ENCODE measurements at regions not wholly inside any gene's neighbourhood (a gene's known extent, or its start where the extent isn't known, plus 50 kb on each side); places are given as distances from the start of the nearest gene placed in this dataset.

DNA sequence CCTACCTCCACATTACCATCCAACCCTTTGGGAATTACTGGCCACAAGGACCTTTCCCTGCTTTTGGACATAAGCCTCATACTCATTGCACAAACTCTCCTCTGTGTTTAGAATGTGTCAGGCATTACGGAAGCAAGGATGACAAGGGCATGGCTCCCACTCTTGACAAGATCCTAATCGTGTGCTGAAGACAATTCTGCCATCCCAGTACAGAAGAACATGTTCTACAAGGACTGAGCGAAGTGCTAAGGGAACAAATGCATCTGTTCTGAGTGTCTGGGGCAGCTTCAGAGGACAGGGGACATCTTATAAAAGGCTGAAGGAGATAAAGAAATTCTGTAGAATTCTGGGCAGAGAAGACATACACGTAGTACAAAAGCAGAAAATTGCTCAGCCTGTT, 378.5 kb upstream of the CAMK1G start:
- DNase-seq = no peak

DNA sequence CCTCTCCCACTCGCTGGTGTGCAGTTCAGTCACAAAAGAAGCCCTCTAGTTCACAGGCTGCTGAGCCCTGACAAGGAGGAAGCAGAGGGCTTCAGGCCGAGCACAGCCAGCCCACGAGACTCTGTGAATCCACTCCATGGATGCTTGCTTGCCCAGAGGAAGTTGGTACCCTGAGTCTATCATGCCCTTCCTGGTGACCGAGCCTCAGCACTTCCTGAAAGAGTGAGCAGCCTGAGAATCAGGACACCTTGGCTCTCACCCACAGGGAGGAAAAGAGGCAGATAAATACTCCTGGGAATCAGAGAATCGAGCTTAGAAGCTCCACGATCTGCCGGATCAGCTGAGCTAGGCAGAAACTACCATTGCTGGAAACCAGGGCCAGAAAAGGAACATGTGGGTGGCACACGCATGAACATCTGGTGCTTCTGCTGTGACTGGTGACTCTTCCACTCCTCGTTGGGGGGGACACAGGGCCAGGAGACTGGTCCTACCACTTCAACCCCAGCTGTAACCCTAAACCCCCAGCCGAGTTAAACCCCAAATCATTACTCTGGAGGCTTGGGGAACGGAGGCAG, 376.3 kb upstream of the CAMK1G start:
- no peak for DNase-seq

DNA sequence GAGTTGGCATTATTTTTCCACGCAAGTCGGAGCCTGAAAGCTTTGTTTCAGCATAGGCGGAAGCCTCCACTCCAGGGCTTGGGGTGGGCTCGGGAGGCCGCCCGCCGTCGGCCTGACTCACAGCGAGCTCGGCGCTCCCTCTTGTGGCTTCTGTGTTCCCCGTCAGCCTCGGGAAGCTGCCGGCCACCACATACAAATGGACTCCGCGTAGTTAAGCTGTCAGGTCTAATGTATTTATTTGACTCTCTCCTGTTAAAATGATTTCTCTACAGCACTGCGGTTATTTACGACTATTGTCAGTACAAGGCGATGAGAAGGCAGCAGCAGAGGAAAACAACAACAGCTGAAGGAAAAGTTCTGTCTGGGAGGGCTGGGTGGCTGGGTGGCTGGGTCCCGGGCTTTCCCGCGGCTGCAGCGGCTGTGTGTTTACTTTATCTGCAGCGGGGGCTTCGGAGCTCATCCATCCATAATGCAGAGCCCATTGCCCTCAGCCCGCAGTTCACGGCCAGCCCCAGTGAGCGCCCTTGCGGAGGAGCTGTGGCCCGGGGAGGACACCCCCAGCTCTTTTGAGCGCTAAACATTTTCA, 375.7 kb upstream of the CAMK1G start:
- peak; percentile 72 for DNase-seq

DNA sequence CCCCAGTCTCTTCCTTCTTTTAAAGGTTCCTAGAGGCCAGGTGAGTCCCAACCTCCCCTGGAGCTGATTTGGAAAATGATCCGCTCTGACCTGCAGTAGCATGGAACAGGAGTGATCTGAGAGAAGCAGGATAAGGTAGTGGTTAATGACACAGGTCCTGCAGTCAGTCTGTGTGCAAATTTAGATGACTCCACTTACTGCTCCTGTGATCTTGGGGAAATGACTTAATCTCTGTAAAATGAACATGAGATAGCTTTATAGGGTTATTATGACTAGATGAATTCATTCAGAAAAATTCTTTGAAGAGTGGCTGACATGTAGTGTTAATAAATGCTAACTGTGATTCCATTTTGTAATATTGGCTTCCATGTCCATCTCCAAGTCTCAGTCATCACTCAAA, 374.9 kb upstream of the CAMK1G start:
- no peak for DNase-seq

DNA sequence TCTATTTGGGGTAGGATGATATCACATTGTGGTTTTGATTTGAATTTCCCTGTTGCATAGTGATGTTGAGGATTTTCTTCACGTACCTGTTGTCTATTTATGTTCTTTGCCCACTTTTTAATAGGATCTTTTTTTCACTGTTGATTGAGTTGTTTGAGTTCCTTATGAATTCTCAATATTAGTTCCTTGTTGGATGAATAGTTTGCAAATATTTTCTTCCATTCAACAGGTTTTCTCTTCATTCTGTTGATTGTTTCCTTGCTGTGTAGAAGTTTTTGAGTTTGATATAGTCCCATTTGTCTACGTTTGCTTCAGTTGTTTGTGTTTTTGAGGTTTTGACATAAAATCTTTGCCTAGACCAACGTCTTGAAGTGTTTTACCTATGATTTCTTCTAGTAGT, 369.5 kb upstream of the CAMK1G start:
- no peak for DNase-seq

DNA sequence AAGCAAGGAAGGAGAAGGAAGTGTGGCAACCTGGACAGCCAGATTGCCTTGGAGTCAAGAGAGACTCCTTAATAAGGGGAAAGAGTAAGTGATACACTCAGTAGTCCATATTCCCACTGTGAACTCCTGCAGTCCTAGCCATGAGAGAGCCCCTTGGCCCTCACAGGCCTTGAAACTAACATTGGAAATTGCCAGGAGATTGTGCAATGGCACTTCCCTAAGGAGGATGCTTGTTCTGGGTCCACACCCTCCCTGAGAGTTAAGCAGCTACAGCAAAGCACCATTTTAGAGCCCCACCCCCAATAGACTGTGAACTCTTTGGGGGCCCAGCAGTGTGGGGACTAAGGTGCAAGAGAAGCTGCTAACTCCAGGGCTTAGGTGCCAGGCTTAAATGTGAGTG, 367.7 kb upstream of the CAMK1G start:
- DNase-seq = no peak

DNA sequence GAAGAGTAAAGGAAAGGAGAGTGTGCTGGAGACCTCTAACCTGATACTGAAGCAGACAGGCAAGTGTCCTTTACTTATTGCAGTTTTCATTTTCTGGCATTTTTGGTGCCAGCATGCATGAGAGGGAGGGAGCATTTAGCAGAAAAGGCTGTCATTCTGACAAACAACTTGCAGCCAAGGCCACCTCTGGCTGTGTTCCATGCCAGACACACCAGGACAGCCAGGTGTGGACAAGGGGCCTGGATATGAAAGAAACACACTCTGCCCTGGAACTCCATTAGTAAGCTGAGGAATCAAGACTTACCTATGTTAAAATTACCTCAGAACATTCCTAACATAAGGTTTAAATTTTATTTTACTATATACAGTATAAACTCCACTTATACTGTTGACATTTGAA, 365.4 kb upstream of the CAMK1G start:
- no peak for DNase-seq

DNA sequence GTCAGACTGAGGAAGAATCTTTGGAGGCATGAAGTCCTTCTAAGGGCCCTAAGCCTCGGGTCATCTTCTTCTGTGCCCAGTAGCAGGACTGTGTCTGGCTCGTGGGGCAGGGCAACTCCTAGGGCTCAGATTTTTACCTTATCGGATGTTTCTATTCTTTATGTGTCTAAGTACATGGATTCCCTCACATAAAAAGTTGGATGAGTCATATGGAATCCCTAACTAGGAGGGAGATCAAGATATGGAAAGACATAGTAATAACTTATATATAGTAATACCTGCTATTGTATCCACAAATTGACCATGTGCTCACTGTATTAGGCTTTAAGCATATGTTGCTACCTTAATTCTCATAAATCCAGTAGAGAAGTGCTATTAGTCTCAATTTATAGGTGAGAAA, 364.5 kb upstream of the CAMK1G start:
- no peak for DNase-seq

DNA sequence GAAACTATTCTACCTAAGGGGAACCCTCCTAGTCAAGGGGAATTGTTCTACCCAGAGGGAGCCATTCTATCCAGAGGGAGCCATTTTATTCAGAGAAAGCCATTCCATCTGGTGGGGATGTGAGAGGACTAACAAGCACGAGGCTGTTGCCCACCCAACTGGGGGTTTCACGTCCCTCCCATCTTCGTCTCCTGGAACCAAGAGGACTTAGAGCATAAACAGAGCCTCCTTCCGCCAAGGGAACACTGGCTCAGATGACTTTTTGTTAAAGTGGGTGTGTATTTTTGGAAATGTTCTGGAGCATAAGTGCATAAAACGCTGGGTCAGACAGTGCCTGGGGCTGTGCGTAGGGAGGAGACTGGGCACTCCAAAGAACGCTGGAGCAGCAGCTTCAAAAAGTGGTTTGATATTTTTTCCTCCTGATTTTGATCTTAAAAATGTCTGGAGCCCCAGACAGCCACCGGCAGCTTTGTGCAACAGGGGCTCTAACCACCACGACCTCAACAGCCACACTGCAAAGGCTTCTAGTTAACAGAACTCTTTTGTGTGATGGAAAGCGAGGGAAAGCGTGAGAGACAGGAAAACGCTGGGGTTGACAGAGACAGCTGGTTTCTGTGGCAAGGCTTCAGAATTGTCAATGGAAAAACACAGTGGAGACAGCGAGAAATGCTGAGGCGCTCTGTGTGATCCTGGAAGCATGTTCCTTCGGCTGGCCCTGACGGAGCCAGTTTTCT, 363.6 kb upstream of the CAMK1G start:
- DNase-seq = no peak

DNA sequence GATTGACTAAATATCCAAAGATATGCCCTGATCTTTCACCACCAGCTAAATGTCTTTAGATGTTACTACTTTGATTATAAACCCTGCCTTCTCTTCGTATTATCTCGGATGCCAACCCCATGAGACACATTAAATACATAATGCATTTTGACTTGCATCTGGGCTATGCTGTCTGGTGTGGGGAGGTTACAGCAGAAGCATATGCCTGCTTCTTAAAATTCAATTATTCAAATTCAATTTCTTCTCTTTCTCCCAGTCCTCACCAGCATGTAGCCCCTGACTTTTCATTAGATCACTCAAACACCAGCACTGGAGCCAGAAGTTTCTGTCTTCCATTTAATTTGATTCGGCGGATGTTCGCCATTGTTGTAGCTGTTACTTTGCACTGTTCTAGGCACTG, 360.7 kb upstream of the CAMK1G start:
- DNase-seq = no peak

DNA sequence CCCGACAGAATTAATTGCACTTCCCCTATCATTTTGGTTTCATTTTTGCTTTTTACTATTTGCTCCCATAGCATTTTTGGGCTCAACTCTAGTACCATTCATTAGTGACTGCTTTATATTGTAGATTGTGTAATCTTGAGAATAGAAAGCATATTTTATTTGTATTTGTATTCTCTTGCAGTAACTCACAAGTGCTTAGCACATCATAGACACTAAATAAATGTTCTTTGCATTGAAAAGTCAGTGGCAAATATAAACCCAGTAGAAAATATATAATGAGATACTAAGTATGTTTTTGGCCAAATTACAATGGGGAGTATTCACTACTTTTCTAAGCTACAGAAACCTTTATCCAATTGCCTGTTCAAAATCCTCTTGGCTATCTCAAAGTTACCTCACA, 359.7 kb upstream of the CAMK1G start:
- DNase-seq = no peak

DNA sequence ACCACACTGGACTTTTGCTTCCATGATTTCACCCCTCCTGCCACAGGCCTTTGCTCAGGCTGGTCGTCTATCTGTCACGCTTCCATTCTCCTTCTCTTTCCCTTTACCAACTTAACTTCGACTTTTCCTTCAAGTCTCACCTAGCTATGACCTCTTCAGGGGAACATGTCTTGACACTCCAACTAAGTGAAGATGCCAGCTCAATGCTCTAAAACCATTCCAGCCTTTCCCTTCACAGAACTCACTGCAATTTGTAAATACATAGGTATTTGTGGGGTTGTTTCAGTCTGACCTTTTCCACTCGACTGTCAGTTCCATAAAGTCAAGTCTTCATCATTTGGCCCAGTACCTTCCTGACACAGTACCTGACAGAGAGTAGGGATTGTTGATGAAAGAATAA, 358.6 kb upstream of the CAMK1G start:
- DNase-seq = no peak

DNA sequence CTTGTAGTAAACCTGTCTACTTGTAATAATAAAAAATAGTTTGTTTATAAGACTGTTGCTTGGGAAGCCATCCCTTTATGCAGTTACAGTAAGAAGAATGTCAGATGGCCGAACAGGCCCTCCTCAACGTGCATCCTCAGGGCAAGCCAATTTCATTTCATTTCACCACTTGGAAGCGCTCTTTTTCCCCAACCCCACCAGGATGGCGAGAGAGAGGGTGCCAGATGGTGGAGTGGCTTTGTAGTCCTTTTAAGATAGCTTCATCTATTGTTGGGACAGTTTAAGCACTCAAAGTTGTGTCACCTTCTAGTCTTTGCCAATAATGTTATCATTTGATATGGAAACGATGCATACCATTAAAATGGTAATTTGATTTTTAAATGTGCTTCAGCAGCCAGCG, 356.3 kb upstream of the CAMK1G start:
- DNase-seq = no peak

DNA sequence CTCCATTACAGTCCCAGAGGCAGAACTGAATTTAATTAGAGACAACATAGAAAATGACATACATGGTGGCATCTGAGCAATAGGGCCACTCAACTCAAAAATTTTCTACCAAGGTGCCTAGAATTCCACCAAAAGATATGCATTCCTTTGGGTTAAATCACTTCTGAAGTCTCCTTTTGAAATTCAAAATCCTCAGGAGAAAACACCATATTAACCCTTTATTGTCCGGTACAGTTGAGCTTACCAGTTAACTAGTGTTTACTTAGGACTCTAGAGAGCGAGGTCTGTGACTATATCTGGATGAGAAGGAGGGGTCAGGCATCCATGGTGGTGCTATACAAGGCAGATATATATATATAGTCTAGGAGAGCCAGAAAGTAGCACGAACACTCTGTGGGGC, 355.6 kb upstream of the CAMK1G start:
- DNase-seq = no peak

DNA sequence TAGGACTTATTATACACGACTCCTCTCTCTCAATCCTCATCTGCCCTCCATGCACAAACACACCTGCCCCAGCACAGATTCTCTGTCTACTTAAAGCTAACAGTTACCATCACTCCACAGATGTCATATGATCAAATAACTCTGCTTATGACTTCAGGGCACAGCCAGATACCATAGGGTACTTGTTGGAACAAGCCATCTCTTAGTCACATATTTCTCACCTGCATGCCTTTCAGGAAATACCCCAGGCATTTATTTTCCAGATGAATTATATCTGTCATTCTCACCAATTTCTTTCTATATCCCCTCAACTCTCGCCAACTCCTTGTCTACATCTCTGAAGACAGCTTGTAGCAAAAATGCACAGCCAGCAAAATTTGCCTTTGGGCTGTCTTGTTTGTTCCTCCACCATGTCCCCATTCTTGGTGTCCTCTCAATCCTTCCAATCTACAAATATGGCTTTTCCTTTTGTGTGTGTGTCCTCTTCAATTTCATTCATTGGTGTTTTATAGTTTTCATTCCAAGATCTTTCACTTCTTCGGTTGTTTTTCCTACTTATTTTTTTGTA, 353.9 kb upstream of the CAMK1G start:
- DNase-seq = no peak

DNA sequence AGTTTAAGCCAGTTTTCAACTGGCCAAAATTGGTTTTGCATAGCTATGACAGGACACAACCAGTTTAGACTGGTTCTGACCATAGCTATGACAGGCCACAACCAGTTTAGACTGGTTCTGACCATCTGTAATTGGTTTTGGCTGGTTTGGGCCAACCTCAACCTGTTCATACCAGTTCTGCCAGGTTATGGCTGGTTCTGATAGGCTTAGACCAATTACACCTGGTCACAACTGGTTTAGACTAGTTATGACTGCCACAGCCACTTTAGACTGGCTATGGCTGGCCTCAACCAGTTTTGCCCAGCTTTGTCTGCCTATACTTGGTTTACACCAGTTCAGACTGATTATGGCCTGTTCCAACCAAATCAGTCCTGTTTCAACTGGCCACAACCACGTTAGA, 353.2 kb upstream of the CAMK1G start:
- no peak for DNase-seq

DNA sequence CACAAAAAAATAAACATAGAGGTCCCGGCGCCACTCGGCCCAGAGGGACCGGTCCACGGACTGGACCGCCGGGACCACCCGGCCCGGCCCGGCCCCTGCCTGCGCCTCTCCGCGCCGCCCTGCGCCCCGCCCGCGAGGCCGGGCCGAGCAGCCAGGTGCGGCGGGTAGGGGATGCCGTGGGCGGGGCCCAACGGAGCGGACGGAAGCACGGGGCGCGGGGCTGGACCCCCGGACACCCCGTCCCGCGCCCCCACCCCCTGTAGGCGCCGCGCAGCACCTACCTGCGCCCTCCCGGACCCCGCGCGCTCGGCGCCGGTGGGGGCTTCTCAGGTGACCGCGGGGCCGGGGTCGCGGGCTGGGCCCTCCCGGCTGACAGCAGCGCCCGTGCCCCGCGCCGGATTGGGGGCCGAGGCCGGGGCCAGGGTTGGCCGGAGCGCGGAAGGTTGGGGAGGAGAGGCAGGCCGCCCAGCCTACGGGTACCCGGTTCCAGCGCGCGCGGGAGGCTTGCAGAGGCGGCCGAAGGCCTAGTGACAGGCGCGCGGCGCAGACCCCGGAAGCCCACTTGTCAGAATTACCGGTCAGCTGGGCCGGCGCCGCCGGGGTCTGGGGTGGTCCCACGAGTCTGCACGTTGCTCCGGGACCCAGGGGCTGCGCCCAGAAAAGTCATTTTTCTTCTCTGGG, 351.9 kb upstream of the CAMK1G start:
- no peak for DNase-seq

DNA sequence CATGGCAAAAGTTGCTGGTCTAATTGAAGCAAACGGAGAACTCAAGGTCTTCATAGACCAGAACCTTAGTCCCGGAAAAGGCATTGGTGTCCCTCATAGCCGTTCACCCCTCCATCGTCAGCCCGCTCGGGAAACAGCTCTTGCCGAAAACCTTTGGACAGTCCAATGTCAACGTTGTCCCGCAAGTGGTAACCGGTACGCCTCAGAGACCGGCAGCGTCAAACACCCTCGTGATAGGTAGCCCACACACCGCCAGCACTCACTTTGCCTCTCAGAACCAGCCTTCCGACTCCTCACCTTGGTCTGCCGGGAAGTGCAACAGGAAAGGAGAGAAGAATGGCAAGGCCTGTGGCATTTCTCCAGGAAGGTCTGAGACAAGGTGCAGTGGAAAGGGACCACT, 351.3 kb upstream of the CAMK1G start:
- no peak for DNase-seq

DNA sequence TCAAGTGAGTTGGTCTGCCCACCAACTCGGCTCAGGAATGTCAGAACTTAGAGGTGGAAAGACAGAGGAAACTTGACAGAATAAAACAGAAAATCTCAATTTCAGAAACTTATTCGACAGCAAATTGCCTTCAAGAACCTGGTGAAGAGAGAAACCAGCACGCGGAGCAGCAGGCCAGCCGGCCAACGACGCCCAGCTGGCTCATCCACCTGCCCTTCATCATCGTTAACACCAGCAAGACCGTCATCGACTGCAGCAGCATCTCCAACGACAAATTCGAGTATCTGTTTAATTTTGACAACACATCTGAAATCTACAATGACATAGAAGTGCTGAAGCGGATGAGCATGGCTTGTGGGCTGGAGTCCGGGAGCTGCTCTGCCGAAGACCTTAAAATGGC, 350.8 kb upstream of the CAMK1G start:
- no peak for DNase-seq

DNA sequence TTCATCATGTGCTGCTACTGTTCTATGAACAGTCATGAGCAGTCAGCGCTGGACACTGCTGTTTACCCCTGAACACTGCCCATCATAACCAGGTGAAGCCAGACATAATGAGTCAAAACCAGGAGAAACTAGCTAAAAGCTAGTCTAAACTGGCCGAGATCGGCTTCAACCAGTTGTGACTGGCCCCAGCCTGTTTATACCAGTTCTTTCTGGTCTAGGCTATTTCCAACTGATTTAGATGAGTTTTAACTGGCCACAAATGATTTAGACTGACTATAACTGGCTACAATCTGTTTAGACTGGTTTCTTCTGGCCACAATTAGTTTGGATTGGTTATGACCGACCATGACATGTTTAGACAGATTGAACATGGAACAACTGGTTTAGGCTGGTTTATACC, 348.3 kb upstream of the CAMK1G start:
- no peak for DNase-seq

DNA sequence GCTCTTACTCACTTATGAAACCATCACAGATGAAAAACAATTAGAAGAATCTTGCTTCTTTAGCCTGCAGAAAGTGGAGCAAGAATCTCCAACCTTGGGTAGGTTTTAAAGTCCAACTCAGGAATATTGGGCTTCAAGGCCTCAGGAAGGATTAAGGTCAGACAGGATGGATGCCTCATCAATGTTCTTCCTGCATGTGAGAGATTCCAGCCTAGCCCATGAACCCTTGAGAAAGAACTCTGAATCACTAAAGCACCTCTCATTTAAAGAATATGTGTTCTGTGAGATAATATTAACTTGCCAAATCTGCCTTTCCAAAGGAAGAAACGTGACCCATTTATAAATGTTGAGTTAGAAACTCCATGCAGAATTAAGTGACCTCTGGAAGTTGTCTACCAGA, 345.2 kb upstream of the CAMK1G start:
- DNase-seq = no peak

DNA sequence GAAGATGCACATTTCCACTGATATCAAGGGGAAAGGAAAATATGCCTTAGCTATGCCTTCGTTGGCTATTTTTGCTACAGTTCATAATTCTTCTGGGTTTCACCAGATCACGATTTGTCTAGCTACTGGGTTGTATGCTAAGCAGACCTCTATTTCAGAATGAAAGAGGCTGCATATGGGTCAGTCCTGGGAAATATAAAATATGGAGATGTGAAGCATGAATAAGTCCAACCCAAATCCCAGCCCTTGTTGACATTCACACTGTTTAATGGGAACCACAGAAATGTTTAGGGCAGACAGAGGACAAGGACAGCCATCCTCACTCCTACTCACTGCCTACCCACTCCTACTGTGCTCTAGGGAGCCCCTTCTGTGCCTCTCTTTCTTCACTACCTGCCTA, 343.2 kb upstream of the CAMK1G start:
- no peak for DNase-seq

DNA sequence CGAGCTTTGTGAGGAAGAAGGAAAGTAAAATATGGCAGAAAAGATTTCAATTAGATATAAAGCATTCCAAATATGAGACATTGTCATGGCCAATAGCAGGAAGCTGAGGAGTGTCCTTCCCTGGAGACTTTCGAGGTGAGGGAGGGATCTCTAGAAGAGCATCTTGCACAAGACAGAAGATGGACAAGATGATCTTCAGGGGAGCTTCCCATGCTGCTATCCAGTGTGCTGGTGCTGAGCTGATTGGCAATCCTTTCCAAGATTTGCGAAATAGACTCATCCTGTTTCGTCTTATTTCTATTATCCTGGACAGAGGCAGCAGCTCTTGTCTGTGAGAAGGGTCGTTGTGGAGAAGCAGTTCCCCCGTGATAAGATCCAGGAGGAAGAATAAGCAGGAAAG, 342.0 kb upstream of the CAMK1G start:
- no peak for DNase-seq
